ENCODE measurements at regions not wholly inside any gene's neighbourhood (a gene's known extent, or its start where the extent isn't known, plus 50 kb on each side); places are given as distances from the start of the nearest gene placed in this dataset.

- TF ChIP-seq POLR2A (IDR thresholded peaks at IDR 0.05) (no peak), CTCF (IDR thresholded peaks at IDR 0.05) (no peak)
These were observed 158.1 kb upstream of the NREP start for GRCh38 chr5:111914966-111915636.
